Vagina (tissue), 2 donors: ENCODE measurements at regions not wholly inside any gene's neighbourhood (a gene's known extent, or its start where the extent isn't known, plus 50 kb on each side); places are given as distances from the start of the nearest gene placed in this dataset.

Source experiments
- DNase-seq, 2 donors: peaks; one replicate each; pipeline ENCODE4 v3.0.0-alpha.2; 2017; ENCODE audit errors: extremely low spot score in 2 of 2
- H3K27ac ChIP-seq: fragments of 200-600 bp; sonication (generic); one replicate; pipeline ENCODE4 v1.5.1; 2019
- H3K27me3 ChIP-seq: fragments of 200-600 bp; sonication (generic); one replicate; pipeline ENCODE4 v1.5.1; 2019
- H3K36me3 ChIP-seq, 2 donors: fragments of 200-600 bp; sonication (generic); one replicate each; pipeline ENCODE4 v1.5.1; 2017 to 2019
- H3K4me1 ChIP-seq: fragments of 200-600 bp; sonication (generic); one replicate; pipeline ENCODE4 v1.5.1; 2019
- H3K4me3 ChIP-seq, 2 donors: fragments of 200-600 bp; sonication (generic); 1 replicate in 1 of 2; 2 replicates in 1 of 2; pipeline ENCODE4 v1.5.1; 2016 to 2019
- H3K9me3 ChIP-seq: fragments of 200-600 bp; sonication (generic); one replicate; pipeline ENCODE4 v1.5.1; 2019
- CTCF ChIP-seq, 3 experiments: fragments of 450-650 bp in 2 of 3; fragments of 200-600 bp in 1 of 3; sonication (generic) in 1 of 3; IDR thresholded peaks; one replicate each; pipeline ENCODE4 v1.5.1; 2017 to 2019; ENCODE audit warnings: antibody characterized with exemption in 3 of 3, mild to moderate bottlenecking in 2 of 3, moderate library complexity in 2 of 3
- POLR2A ChIP-seq, 2 donors: fragments of 450-650 bp; IDR thresholded peaks; one replicate each; pipeline ENCODE4 v1.6.1; 2017; ENCODE audit warnings: antibody characterized with exemption in 2 of 2, mild to moderate bottlenecking in 2 of 2, moderate library complexity in 2 of 2
- POLR2AphosphoS5 ChIP-seq, 2 donors: sonication (generic); formaldehyde crosslinking; IDR thresholded peaks; one replicate each; pipeline ENCODE4 v1.9.0; 2017; ENCODE audit warnings: antibody characterized with exemption in 2 of 2, mild to moderate bottlenecking in 2 of 2, low read depth in 1 of 2; ENCODE audit not compliant: insufficient read depth in 1 of 2
- intact Hi-C: fragments of 100-400 bp; cut with DNase I; formaldehyde crosslinking; loops from one replicate; pipeline ENCODE4 v1.15.1; 2023

DNA sequence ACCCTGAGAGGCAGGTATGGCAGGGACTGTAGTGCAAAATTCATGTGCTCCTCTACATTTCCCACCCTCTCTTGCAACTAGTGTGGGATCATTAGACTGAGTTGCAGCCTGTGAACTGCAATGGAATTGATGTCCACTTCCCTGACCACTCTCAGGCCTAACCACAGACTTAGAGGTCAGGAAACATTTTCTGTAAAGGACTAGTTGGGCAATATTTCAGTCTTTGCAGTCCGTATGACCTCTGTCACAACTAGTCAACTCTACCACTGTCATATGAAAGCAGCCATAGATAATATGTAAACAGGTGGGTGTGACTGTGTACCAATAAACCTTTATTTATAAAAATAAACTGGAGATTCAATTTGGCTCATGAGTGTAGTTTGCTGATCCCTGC, 134.4 kb upstream of the TOP1 start:
- TF ChIP-seq POLR2AphosphoS5 (IDR thresholded peaks at IDR 0.05; ENCODE audit: insufficient read depth in 1 of 2, low read depth in 1 of 2) (no peak), POLR2A (IDR thresholded peaks at IDR 0.05) (no peak), CTCF (IDR thresholded peaks at IDR 0.05) (no peak)
- no peaks in the 10 kb centered on the region for H3K9me3 ChIP-seq
- no peak for DNase-seq
- peaks cover 6% of the 10 kb centered on the region for H3K4me1 ChIP-seq
- no peak overlapping the region for H3K27ac ChIP-seq
- H3K27me3 ChIP-seq, result no peaks in the 10 kb centered on the region
- H3K4me3 ChIP-seq, result no peak overlapping the region
- intact Hi-C loops, result no loop called here
- no peaks in the 10 kb centered on the region for H3K36me3 ChIP-seq

GRCh38 chr20:40895182-40895581, 133.4 kb upstream of the TOP1 start:
- intact Hi-C loops, result no loop called here
- no peak for DNase-seq

DNA sequence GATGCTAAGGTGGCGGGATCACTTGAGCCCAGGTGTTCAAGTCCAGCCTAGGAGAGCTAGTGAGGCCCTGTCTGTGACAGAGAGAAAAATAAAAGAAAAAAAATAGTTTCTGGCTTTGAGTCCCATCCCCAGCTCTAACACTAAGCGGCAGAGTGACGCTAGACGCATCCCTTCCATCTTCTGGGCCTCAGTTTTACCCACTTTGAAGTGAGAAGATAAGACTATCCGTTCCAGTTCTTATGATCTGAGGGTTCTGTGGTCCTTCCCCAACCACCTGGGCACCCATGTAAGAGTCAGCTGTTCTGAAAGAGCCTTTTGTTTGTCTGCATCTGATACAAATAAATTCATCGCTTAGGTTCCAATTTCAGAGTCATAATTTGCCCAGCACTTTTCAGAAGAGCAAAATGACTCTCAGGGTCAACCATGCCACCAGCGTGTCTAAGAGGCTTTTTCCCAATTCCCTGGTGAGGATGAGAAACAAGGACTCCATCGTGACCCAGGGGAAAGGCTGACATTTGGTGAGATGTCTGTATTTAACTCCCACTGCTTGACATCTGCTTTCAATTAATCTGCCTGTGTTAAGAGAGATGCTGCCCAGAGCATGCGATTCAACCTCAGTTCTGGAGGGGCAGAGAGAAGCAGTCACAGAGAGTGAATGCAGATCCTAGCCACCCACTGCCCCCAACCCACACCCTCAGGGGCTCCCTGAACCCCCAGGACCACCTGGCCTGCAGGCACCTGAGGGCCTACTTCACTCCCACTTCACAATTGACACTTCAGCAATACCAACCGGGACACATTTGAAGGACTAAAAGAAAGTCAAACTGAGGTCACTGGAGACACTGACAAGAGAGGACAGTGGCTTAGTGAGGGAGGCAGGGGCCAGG, 131.6 kb upstream of the TOP1 start:
- no peak overlapping the region for H3K4me3 ChIP-seq
- H3K36me3 ChIP-seq, result no peaks in the 10 kb centered on the region
- intact Hi-C loops, result no loop called here
- peaks cover 6% of the 10 kb centered on the region for H3K4me1 ChIP-seq
- no peaks in the 10 kb centered on the region for H3K9me3 ChIP-seq
- H3K27ac ChIP-seq, result no peak overlapping the region
- TF ChIP-seq POLR2A (IDR thresholded peaks at IDR 0.05), result no peak
- no peak for TF ChIP-seq CTCF (IDR thresholded peaks at IDR 0.05)
- no peak for TF ChIP-seq POLR2AphosphoS5 (IDR thresholded peaks at IDR 0.05; ENCODE audit: insufficient read depth in 1 of 2, low read depth in 1 of 2)
- no peak for DNase-seq
- no peaks in the 10 kb centered on the region for H3K27me3 ChIP-seq

More at GRCh38 chr20:40895182-40895581, 133.4 kb upstream of the TOP1 start:
- Histone ChIP-seq H3K36me3 (no peaks in the 10 kb centered on the region), H3K4me1 (peaks cover 6% of the 10 kb centered on the region), H3K27ac (no peak overlapping the region), H3K27me3 (no peaks in the 10 kb centered on the region), H3K9me3 (no peaks in the 10 kb centered on the region), H3K4me3 (no peak overlapping the region)
- no peak for TF ChIP-seq POLR2A (IDR thresholded peaks at IDR 0.05)
- no peak for TF ChIP-seq POLR2AphosphoS5 (IDR thresholded peaks at IDR 0.05; ENCODE audit: insufficient read depth in 1 of 2, low read depth in 1 of 2)
- TF ChIP-seq CTCF (IDR thresholded peaks at IDR 0.05), result no peak

GRCh38 chr20:40899344-40899743, 129.3 kb upstream of the TOP1 start:
- Histone ChIP-seq H3K27ac (no peak overlapping the region), H3K36me3 (no peaks in the 10 kb centered on the region), H3K4me3 (no peak overlapping the region), H3K9me3 (no peaks in the 10 kb centered on the region), H3K27me3 (no peaks in the 10 kb centered on the region), H3K4me1 (peaks cover 6% of the 10 kb centered on the region)
- intact Hi-C loops, result no loop called here
- no peak for TF ChIP-seq CTCF (IDR thresholded peaks at IDR 0.05)
- no peak for TF ChIP-seq POLR2AphosphoS5 (IDR thresholded peaks at IDR 0.05; ENCODE audit: insufficient read depth in 1 of 2, low read depth in 1 of 2)
- TF ChIP-seq POLR2A (IDR thresholded peaks at IDR 0.05), result no peak
- DNase-seq, result no peak

- Histone ChIP-seq H3K4me3 (no peak overlapping the region), H3K27me3 (no peaks in the 10 kb centered on the region), H3K9me3 (no peaks in the 10 kb centered on the region), H3K27ac (no peak overlapping the region), H3K36me3 (no peaks in the 10 kb centered on the region), H3K4me1 (peaks cover 6% of the 10 kb centered on the region)
- TF ChIP-seq CTCF (IDR thresholded peaks at IDR 0.05) (no peak), POLR2AphosphoS5 (IDR thresholded peaks at IDR 0.05; ENCODE audit: insufficient read depth in 1 of 2, low read depth in 1 of 2) (no peak), POLR2A (IDR thresholded peaks at IDR 0.05) (no peak)
- intact Hi-C loops, result no loop called here
- DNase-seq, result no peak
Observed at GRCh38 chr20:40900666-40901215, 127.9 kb upstream of the TOP1 start.
